Endometrial microvascular endothelial cells (primary cell): ENCODE measurements at regions not wholly inside any gene's neighbourhood (a gene's known extent, or its start where the extent isn't known, plus 50 kb on each side); places are given as distances from the start of the nearest gene placed in this dataset.
"Not testable (repeated sequence)": the region's sequence is repeated elsewhere in the genome, so short reads cannot be mapped to it uniquely, and the experiment has no call there.

ENCODE experiments used
- in situ Hi-C: cut with HindIII; loops from 2 replicates; pipeline ENCODE4 v1.10.0; 2017; ENCODE audit warnings: low sequenced_read_pairs, low pct_unique_long_range_greater_than_20kb; ENCODE audit errors: inconsistent ontology term

GRCh38 chr20:47888351-47888750, 103.1 kb upstream of the SULF2 start:
- in situ Hi-C loops, result no loop called here

DNA sequence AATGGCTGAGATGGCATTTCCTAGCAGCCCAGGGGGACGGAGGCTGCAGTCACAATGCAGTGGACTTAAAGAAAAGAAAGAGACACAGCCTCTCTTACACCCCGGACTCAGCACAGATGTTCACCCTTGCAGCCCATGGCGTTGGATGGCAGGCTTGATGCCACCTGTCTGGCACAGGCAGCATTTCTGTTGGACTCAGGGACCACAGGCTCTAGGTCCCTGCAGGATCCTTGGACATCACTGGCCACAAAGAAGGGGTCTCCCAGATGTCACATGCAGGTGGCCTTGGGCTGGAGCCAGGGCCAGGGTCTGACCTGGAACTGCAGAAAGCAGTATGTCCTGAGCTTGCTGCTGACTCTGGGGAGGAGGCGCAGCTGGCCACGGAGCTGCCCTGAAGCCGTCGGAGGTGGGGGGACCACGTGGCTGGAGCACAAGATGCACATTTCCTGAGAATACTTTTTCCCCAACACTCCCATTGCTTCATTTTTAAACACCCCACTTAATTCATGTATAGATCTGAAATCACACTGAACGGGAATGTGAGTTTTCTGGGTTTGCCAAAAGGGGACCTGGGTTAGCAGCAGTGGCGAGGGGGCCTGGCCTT, 102.3 kb upstream of the SULF2 start:
- in situ Hi-C loops, result no loop called here

GRCh38 chr20:47887064-47887463, 101.8 kb upstream of the SULF2 start:
- in situ Hi-C loops, result no loop called here

DNA sequence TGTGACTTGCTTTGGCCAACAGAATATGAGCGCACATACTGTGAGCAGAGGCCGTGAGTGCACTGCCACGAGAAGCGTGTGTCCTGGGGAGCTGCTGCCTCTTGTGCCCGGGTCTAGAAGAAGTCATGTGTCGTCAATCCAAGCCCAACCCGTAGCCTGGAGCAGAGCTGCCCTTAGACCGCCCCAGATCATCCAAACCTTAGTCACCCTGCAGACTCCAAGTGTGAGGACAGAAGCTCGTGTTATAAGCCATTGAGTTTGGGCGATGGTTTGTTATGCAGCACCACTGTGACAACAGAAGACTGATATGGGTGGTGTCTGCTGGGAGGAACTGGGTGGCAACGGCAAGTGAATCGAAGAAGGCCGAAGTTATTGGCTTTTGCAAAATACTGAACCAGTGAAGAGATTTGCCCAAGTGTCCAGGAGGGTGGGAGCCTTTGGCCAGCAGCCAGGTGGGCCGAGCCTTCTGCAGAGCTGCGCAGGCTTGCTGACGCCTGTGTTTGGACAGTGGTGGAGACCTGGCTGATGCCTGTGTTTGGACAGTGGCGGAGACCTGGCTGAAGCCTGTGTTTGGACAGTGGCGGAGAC, 101.3 kb upstream of the SULF2 start:
- in situ Hi-C loops, result no loop called here

DNA sequence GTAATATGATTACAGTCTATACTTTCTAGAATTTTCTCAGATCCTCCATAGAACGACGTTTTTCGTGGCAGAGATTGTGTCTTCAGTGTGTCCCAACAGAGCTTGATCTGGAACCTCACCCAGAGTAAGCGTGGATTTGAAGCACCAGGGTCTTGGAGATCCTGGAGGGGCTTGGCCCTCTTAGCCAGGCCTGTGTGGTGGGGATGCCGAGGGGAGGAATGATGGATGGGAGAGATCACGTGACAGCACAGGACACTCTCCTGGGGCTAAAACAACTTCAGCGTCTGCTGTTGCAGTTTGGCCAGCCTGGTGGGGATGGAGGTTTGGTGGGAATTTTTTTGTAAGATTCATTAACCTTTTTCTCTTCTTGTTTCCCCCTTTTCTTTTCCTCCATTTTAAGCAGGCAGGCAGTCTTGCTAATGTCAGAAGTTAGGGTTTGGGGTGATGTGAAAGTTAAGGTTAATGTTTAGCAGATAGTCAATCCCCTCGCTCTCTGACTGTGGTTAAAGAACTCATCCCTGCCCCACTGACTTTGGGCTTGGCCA, 100.7 kb upstream of the SULF2 start:
- in situ Hi-C loops, result no loop called here

- in situ Hi-C loops, result not testable (repeated sequence)
Observed at GRCh38 chr20:47883940-47884339, 98.7 kb upstream of the SULF2 start.

- in situ Hi-C loops, result no loop called here
Observed at GRCh38 chr20:47883186-47883585, 97.9 kb upstream of the SULF2 start.

- in situ Hi-C loops, result no loop called here
Observed at GRCh38 chr20:47879771-47880170, 94.5 kb upstream of the SULF2 start.

DNA sequence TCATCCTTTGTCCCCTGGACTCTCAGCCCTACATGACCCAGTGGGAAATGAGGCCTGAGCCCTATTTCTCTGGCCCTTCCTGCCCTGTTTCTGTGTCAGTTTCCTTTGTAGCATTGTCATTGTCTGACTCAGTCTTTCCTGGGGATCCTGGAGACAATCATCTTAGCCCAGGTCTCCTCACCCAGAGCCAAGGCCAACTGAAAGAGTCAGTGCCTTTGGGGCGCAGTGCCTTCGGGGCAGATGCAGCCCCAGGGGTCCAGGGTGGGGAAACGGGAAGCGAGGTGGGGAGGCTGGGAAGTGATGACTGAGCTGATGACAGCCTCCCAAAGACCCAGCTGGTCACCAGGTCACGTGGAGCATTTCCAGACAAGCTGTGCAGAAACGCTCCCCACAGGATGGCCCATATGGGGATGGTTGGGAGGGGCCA, 93.3 kb upstream of the SULF2 start:
- in situ Hi-C loops, result no loop called here

DNA sequence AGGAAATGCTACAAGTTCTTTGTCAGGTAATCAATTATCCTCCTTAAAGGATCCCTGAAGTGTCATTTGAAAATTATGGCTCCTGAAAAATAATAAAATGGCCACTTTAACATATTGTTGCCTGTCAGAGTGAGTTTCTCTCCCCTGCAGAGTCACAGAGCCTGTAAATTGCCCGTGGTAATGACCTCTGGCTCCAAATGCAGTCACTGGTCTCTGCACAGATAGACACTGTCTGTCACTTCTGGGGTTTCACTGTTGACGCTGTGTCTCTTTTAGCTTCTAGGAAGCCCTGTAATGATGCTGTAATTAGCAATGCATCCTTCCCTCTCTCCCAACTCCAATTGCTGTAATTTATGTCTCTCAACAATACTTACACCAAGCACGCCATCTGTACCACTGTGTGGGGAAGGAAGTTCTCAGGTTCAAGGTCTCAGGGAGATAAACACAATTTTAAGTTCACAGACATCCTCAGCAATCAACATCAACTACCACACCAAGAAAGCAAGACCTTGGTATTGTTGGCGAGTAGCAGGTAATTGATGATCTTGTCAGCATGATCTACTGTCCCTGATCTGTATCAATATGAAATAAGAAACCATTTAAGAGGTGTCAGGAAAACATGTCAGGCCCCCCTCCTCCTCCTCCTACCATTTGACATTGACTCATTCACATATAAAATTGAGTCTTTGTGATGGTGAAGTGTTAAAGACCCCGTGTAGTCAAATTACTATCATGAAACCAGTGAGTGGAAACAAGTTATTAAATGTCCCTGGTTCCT, 91.2 kb upstream of the SULF2 start:
- in situ Hi-C loops, result no loop called here

DNA sequence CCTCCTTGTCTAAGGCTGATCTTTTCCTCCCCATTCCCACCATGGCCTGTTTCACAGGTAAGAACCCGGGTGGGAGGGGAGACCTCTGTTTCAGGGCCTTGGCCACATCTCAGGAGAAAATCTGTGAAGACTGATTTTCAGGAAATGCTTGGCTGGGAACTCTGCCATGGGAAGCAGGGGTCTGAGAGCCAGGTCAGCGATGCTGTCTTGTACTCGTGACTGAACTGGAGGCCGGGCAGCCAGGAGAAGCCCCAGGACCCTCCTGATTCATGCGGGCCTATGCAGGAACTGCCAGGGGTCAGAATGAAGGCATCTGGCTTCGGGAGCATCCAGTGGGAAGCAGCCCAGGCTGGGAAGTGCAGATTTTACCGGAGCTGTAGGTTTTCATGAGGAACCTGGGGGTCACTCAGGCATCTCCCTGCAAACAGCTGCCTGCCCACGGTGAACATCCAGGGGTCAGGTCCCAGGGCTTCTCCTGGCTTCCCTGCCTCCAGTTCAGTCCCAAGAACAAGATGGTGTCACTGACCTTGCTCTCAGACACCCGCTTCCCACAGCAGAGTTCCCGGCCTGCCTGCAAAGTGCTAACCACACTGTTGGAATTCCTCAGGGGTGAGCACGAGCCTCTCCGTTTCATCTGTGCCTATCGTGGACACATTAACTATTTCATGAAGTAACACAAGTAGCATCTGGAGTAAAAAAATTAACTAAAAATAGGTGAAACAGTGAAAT, 90.2 kb upstream of the SULF2 start:
- in situ Hi-C loops, result no loop called here

- in situ Hi-C loops, result no loop called here
Observed at GRCh38 chr20:47872341-47872740, 87.1 kb upstream of the SULF2 start.

DNA sequence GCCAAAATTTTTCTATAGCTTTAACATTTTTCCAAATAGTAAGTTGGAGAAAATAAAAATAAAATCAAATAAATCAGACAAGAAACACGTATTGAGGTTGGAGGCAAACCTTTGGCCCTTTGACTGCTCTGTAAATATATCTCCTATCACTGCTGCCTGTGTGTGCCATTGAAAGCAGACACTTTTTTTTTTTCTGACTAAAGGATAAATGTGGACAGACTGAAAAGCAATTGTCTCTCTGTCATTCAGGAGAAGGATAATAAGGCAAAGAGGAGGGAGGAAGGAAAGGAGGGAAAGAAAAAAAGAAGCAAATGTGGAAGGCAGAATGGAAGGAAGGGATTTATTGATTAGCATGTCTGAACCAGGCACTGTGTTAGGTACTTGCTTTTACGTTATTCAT, 85.2 kb upstream of the SULF2 start:
- in situ Hi-C loops, result no loop called here

DNA sequence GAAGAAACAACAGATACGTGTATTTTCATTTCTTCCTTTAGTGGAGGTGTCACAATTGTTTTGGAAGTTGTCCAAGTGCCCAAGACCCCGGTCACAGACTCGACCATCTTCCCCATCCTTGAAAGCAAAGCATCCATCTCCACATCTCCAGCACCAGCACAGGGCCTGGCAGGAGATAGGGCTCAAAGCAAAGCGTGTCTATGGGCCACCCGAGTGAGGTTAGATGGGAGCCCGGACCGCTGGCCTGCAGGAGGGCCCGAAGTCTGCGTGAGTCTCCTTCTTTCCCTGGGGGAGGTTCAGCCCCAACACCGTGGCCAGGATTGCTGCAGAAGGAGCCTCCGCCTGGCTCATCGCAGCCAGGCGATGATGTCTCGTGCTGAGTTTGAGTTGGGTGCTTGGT, 83.5 kb upstream of the SULF2 start:
- in situ Hi-C loops, result no loop called here

- in situ Hi-C loops, result no loop called here
Observed at GRCh38 chr20:47868236-47868635, 83.0 kb upstream of the SULF2 start.

GRCh38 chr20:47867831-47868230, 82.5 kb upstream of the SULF2 start:
- in situ Hi-C loops, result no loop called here

- in situ Hi-C loops, result no loop called here
Observed at GRCh38 chr20:47866480-47866879, 81.2 kb upstream of the SULF2 start.

GRCh38 chr20:47865912-47866311, 80.6 kb upstream of the SULF2 start:
- in situ Hi-C loops, result no loop called here

DNA sequence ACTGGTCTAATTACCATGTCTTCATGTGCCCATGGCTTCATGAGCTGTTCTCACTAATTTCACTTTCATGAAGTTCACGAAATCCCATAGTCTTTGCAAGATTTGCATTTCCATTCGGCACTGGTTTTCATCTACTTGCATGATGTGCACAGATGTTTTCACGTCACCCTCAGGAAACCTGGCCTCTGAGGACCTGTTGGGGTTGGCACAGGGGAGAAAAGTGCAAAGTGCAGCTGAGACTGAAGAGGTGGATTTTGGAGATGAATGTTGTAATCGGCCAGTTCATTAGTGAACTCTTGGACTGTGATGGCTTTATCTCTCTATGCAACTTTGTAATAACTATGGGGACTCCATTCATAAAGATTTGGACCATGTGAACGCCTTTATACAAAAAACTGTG, 80.2 kb upstream of the SULF2 start:
- in situ Hi-C loops, result no loop called here
